ENCODE measurements at regions not wholly inside any gene's neighbourhood (a gene's known extent, or its start where the extent isn't known, plus 50 kb on each side); places are given as distances from the start of the nearest gene placed in this dataset.

GRCh38 chr1:203402629-203403337 lies 51.9 kb upstream of the FMOD start:
- CTCF ChIA-PET, result interaction anchor here (1.1 to 1.2 kb wide), 2 partner anchors 38 to 136 kb away, joined by 3 to 5 read pairs; no protein-coding TSS in a partner anchor

More at GRCh38 chr1:203402629-203403337, 51.9 kb upstream of the FMOD start:
- dilution Hi-C loops (cut with MboI; ENCODE audit: extremely low pct_ligation_motif_present, low sequenced_read_pairs) (no loop called here), intact Hi-C loops (cut with micrococcal nuclease) (no loop called here)
- BruUV-seq (replicated peaks), result no TSS peak
- H3K27ac ChIP-seq (ENCODE audit: insufficient read depth, low read depth, low read length), result no peak overlapping the region
- no peaks in the 10 kb centered on the region for H3K36me3 ChIP-seq (ENCODE audit: control insufficient read depth in 2 of 2, extremely low read depth in 1 of 2, insufficient read depth in 2 of 2, low read length in 2 of 2)
- H3K4me1 ChIP-seq (ENCODE audit: control insufficient read depth, extremely low read depth, insufficient read depth, low read length), result peaks cover 6% of the 10 kb centered on the region
- peaks cover 2 to 4% of the 10 kb centered on the region in 2 experiments for H3K27me3 ChIP-seq (ENCODE audit: control insufficient read depth in 2 of 2, insufficient read depth in 2 of 2, low read length in 2 of 2)
- H3K9ac ChIP-seq (replicated peaks; ENCODE audit: extremely low read depth, insufficient read depth, low read length), result no peak overlapping the region
- no peak overlapping the region for H3K4me3 ChIP-seq (replicated peaks in 1 of 3; ENCODE audit: insufficient read depth in 1 of 3, low read depth in 1 of 3, low read length in 3 of 3)
- H3K9me3 ChIP-seq (replicated peaks; ENCODE audit: control insufficient read depth, insufficient read depth, low read length), result no peaks in the 10 kb centered on the region
- FAIRE-seq (peak; percentile 67), DNase-seq (ENCODE audit: low read depth, low spot score) (peak; percentile 66)
- no peaks in the 10 kb centered on the region for H3K9me1 ChIP-seq (replicated peaks; ENCODE audit: control insufficient read depth, extremely low read depth, insufficient read depth, low read length)
- POLR2A ChIA-PET, result no interaction called here
- no peaks in the 10 kb centered on the region for H4K20me1 ChIP-seq (replicated peaks; ENCODE audit: control insufficient read depth, extremely low read depth, insufficient read depth, low read length)
- H3K79me2 ChIP-seq (ENCODE audit: control insufficient read depth, insufficient read depth, low read length), result no peaks in the 10 kb centered on the region
- peak overlapping the region; percentile 17 for H3K4me2 ChIP-seq (ENCODE audit: insufficient read depth, low read length)
- H2AFZ ChIP-seq (ENCODE audit: low read depth, low read length), result no peak overlapping the region
- TF ChIP-seq CTCF (IDR thresholded peaks at IDR 0.05; ENCODE audit: extremely low read depth in 1 of 2, insufficient read depth in 1 of 2, low read depth in 1 of 2, low read length in 2 of 2) (no peak), FOS (IDR thresholded peaks at IDR 0.05; ENCODE audit: borderline replicate concordance, insufficient read depth, low read length) (peak; percentile 32), MAX (IDR thresholded peaks at IDR 0.05; ENCODE audit: insufficient read depth, insufficient read length) (no peak), POLR2A (IDR thresholded peaks at IDR 0.05; ENCODE audit: low read depth, low read length) (no peak), MYC (IDR thresholded peaks at IDR 0.05; ENCODE audit: low read depth, low read length) (no peak), EZH2 (IDR thresholded peaks at IDR 0.05; ENCODE audit: borderline replicate concordance, low read depth, low read length, severe bottlenecking) (no peak), GATA2 (IDR thresholded peaks at IDR 0.05; ENCODE audit: insufficient read depth, insufficient read length, low read depth, low read length) (no peak), POLR2AphosphoS5 (IDR thresholded peaks at IDR 0.05; ENCODE audit: insufficient read depth, low read depth, low read length) (no peak), JUN (IDR thresholded peaks at IDR 0.05; ENCODE audit: borderline replicate concordance, insufficient read depth, insufficient read length, low read depth) (peak; percentile 16)

All from endothelial cell of umbilical vein (primary cell).